ENCODE measurements at regions not wholly inside any gene's neighbourhood (a gene's known extent, or its start where the extent isn't known, plus 50 kb on each side); places are given as distances from the start of the nearest gene placed in this dataset.

GRCh38 chr16:85481738-85482137 is 131.4 kb upstream of the GSE1 start:
- Histone ChIP-seq H3K4me3 (ENCODE audit: low read depth in 1 of 5, low read length in 5 of 5) (no peak overlapping the region), H3K36me3 (ENCODE audit: control insufficient read depth in 5 of 5, insufficient read depth in 5 of 5, low read length in 5 of 5) (peaks cover 0 to 6% (median 0%) of the 10 kb centered on the region in 5 donors), H3K27ac (ENCODE audit: low read depth, low read length) (no peak overlapping the region), H3K9ac (ENCODE audit: low read length in 5 of 5) (no peak overlapping the region), H3K27me3 (ENCODE audit: control insufficient read depth in 5 of 5, insufficient read depth in 4 of 5, low read length in 5 of 5) (no peaks in the 10 kb centered on the region), H3K9me3 (ENCODE audit: control insufficient read depth in 5 of 5, low read length in 5 of 5) (no peaks in the 10 kb centered on the region), H3K4me1 (ENCODE audit: control insufficient read depth in 5 of 5, insufficient read depth in 5 of 5, low read length in 5 of 5) (peaks cover 2 to 16% (median 11%) of the 10 kb centered on the region in 5 donors)

DNA sequence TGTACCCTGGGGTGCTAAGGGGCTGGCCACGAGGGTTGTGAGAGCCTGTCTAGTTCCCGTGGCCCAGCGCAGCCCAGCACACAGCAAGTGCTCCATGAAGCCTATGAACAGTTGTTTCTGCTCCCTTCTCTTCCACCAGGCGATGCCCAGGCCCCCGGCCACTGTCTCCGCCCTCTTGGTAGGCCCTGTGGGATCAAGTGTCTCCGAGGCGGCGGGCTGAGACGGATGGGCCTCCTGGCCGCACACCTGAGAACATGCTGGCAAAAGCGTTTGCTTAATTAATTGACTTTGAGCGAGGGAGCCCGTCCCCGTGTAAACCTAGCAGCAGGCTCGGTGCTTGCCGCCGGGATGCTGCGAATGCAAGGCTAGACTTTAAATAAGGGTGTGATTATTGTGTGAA is 129.7 kb upstream of the GSE1 start:
- H3K27ac ChIP-seq (ENCODE audit: low read depth, low read length), result no peak overlapping the region
- no peaks in the 10 kb centered on the region for H3K27me3 ChIP-seq (ENCODE audit: control insufficient read depth in 5 of 5, insufficient read depth in 4 of 5, low read length in 5 of 5)
- H3K4me3 ChIP-seq (ENCODE audit: low read depth in 1 of 5, low read length in 5 of 5), result no peak overlapping the region
- no peak overlapping the region for H3K9ac ChIP-seq (ENCODE audit: low read length in 5 of 5)
- H3K9me3 ChIP-seq (ENCODE audit: control insufficient read depth in 5 of 5, low read length in 5 of 5), result no peaks in the 10 kb centered on the region
- peaks cover 0 to 6% (median 0%) of the 10 kb centered on the region in 5 donors for H3K36me3 ChIP-seq (ENCODE audit: control insufficient read depth in 5 of 5, insufficient read depth in 5 of 5, low read length in 5 of 5)
- peaks cover 2 to 16% (median 16%) of the 10 kb centered on the region in 5 donors for H3K4me1 ChIP-seq (ENCODE audit: control insufficient read depth in 5 of 5, insufficient read depth in 5 of 5, low read length in 5 of 5)

- Histone ChIP-seq H3K4me3 (ENCODE audit: low read depth in 1 of 5, low read length in 5 of 5) (no peak overlapping the region), H3K27ac (ENCODE audit: low read depth, low read length) (no peak overlapping the region), H3K4me1 (ENCODE audit: control insufficient read depth in 5 of 5, insufficient read depth in 5 of 5, low read length in 5 of 5) (peaks cover 2 to 16% (median 16%) of the 10 kb centered on the region in 5 donors), H3K9ac (ENCODE audit: low read length in 5 of 5) (no peak overlapping the region), H3K27me3 (ENCODE audit: control insufficient read depth in 5 of 5, insufficient read depth in 4 of 5, low read length in 5 of 5) (no peaks in the 10 kb centered on the region), H3K36me3 (ENCODE audit: control insufficient read depth in 5 of 5, insufficient read depth in 5 of 5, low read length in 5 of 5) (peaks cover 0 to 6% (median 0%) of the 10 kb centered on the region in 5 donors), H3K9me3 (ENCODE audit: control insufficient read depth in 5 of 5, low read length in 5 of 5) (no peaks in the 10 kb centered on the region)
These were observed 128.5 kb upstream of the GSE1 start for GRCh38 chr16:85484347-85485300.

DNA sequence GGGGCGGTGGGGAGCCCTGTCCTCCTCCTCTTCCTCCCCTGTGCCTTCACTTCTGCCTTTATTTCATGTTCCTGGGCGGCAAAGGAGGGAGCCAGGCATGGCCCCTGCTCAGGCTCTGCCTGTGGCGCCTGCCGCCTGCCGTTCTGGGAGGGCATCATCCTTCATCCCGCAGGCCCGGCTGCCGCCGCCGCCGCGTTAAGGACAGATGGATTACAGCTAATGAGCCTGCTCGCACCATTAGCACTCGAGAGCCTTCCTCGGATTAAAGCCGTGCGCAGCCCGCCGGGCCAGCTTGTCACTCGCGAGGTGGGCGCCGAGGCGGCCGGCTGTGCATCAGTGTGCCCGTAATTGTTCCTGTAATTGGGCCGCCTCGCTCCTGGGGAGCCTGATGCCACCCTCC is 127.7 kb upstream of the GSE1 start:
- peaks cover 0 to 6% (median 0%) of the 10 kb centered on the region in 5 donors for H3K36me3 ChIP-seq (ENCODE audit: control insufficient read depth in 5 of 5, insufficient read depth in 5 of 5, low read length in 5 of 5)
- H3K27me3 ChIP-seq (ENCODE audit: control insufficient read depth in 5 of 5, insufficient read depth in 4 of 5, low read length in 5 of 5), result no peaks in the 10 kb centered on the region
- H3K4me1 ChIP-seq (ENCODE audit: control insufficient read depth in 5 of 5, insufficient read depth in 5 of 5, low read length in 5 of 5), result peaks cover 2 to 16% (median 14%) of the 10 kb centered on the region in 5 donors
- H3K9me3 ChIP-seq (ENCODE audit: control insufficient read depth in 5 of 5, low read length in 5 of 5), result no peaks in the 10 kb centered on the region
- no peak overlapping the region for H3K9ac ChIP-seq (ENCODE audit: low read length in 5 of 5)
- no peak overlapping the region for H3K4me3 ChIP-seq (ENCODE audit: low read depth in 1 of 5, low read length in 5 of 5)
- no peak overlapping the region for H3K27ac ChIP-seq (ENCODE audit: low read depth, low read length)

GRCh38 chr16:85486256-85486915 is 126.7 kb upstream of the GSE1 start:
- H3K27me3 ChIP-seq (ENCODE audit: control insufficient read depth in 5 of 5, insufficient read depth in 4 of 5, low read length in 5 of 5), result no peaks in the 10 kb centered on the region
- peaks cover 0 to 6% (median 0%) of the 10 kb centered on the region in 5 donors for H3K36me3 ChIP-seq (ENCODE audit: control insufficient read depth in 5 of 5, insufficient read depth in 5 of 5, low read length in 5 of 5)
- H3K4me3 ChIP-seq (ENCODE audit: low read depth in 1 of 5, low read length in 5 of 5), result no peak overlapping the region
- H3K4me1 ChIP-seq (ENCODE audit: control insufficient read depth in 5 of 5, insufficient read depth in 5 of 5, low read length in 5 of 5), result peaks cover 0 to 16% (median 8%) of the 10 kb centered on the region in 5 donors
- H3K9me3 ChIP-seq (ENCODE audit: control insufficient read depth in 5 of 5, low read length in 5 of 5), result no peaks in the 10 kb centered on the region
- H3K27ac ChIP-seq (ENCODE audit: low read depth, low read length), result no peak overlapping the region
- no peak overlapping the region for H3K9ac ChIP-seq (ENCODE audit: low read length in 5 of 5)

DNA sequence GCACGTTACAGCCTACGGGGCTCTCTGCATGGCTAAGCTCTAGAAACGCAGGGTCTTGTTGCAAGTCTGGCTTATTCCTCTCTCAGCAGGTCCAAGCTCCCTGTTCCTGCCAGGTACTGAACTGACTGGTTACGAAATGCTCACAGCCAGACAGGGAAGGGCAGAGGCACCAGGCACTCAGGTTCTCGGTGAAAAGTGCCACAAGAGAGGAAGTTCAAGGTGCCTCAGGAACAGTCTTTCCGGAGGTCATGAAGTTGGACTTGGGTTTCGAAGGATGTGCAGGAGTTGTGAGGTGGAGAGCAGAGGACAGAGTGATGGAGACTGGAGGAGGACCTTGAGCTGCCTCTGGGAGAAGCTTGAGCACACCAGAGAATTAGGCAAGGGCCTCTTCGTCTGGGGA is 124.7 kb upstream of the GSE1 start:
- no peaks in the 10 kb centered on the region for H3K27me3 ChIP-seq (ENCODE audit: control insufficient read depth in 5 of 5, insufficient read depth in 4 of 5, low read length in 5 of 5)
- no peaks in the 10 kb centered on the region for H3K9me3 ChIP-seq (ENCODE audit: control insufficient read depth in 5 of 5, low read length in 5 of 5)
- peaks cover 0 to 6% (median 0%) of the 10 kb centered on the region in 5 donors for H3K36me3 ChIP-seq (ENCODE audit: control insufficient read depth in 5 of 5, insufficient read depth in 5 of 5, low read length in 5 of 5)
- H3K27ac ChIP-seq (ENCODE audit: low read depth, low read length), result no peak overlapping the region
- no peak overlapping the region for H3K9ac ChIP-seq (ENCODE audit: low read length in 5 of 5)
- H3K4me1 ChIP-seq (ENCODE audit: control insufficient read depth in 5 of 5, insufficient read depth in 5 of 5, low read length in 5 of 5), result peaks cover 7 to 32% (median 21%) of the 10 kb centered on the region in 5 donors
- H3K4me3 ChIP-seq (ENCODE audit: low read depth in 1 of 5, low read length in 5 of 5), result no peak overlapping the region

- peaks cover 0 to 4% (median 0%) of the 10 kb centered on the region in 5 donors for H3K36me3 ChIP-seq (ENCODE audit: control insufficient read depth in 5 of 5, insufficient read depth in 5 of 5, low read length in 5 of 5)
- H3K9ac ChIP-seq (ENCODE audit: low read length in 5 of 5), result no peak overlapping the region
- H3K27ac ChIP-seq (ENCODE audit: low read depth, low read length), result no peak overlapping the region
- H3K9me3 ChIP-seq (ENCODE audit: control insufficient read depth in 5 of 5, low read length in 5 of 5), result no peaks in the 10 kb centered on the region
- H3K4me3 ChIP-seq (ENCODE audit: low read depth in 1 of 5, low read length in 5 of 5), result no peak overlapping the region
- no peaks in the 10 kb centered on the region for H3K27me3 ChIP-seq (ENCODE audit: control insufficient read depth in 5 of 5, insufficient read depth in 4 of 5, low read length in 5 of 5)
- peaks cover 7 to 32% (median 21%) of the 10 kb centered on the region in 5 donors for H3K4me1 ChIP-seq (ENCODE audit: control insufficient read depth in 5 of 5, insufficient read depth in 5 of 5, low read length in 5 of 5)
These were observed 122.6 kb upstream of the GSE1 start for GRCh38 chr16:85490407-85491057.

- peaks cover 7 to 32% (median 21%) of the 10 kb centered on the region in 5 donors for H3K4me1 ChIP-seq (ENCODE audit: control insufficient read depth in 5 of 5, insufficient read depth in 5 of 5, low read length in 5 of 5)
- H3K4me3 ChIP-seq (ENCODE audit: low read depth in 1 of 5, low read length in 5 of 5), result no peak overlapping the region
- H3K9ac ChIP-seq (ENCODE audit: low read length in 5 of 5), result peak overlapping the region in 1 of 5 donors; percentile 36
- H3K27me3 ChIP-seq (ENCODE audit: control insufficient read depth in 5 of 5, insufficient read depth in 4 of 5, low read length in 5 of 5), result no peaks in the 10 kb centered on the region
- no peaks in the 10 kb centered on the region for H3K9me3 ChIP-seq (ENCODE audit: control insufficient read depth in 5 of 5, low read length in 5 of 5)
- peaks cover 0 to under 1% (median 0%) of the 10 kb centered on the region in 5 donors for H3K36me3 ChIP-seq (ENCODE audit: control insufficient read depth in 5 of 5, insufficient read depth in 5 of 5, low read length in 5 of 5)
- H3K27ac ChIP-seq (ENCODE audit: low read depth, low read length), result no peak overlapping the region
These were observed 121.9 kb upstream of the GSE1 start for GRCh38 chr16:85491058-85491771.

GRCh38 chr16:85491798-85492294 is 121.3 kb upstream of the GSE1 start:
- H3K27ac ChIP-seq (ENCODE audit: low read depth, low read length), result no peak overlapping the region

More at GRCh38 chr16:85491798-85492294, 121.3 kb upstream of the GSE1 start:
- H3K9me3 ChIP-seq (ENCODE audit: control insufficient read depth in 5 of 5, low read length in 5 of 5), result no peaks in the 10 kb centered on the region
- no peaks in the 10 kb centered on the region for H3K36me3 ChIP-seq (ENCODE audit: control insufficient read depth in 5 of 5, insufficient read depth in 5 of 5, low read length in 5 of 5)
- peak overlapping the region in 1 of 5 donors; percentile 36 for H3K9ac ChIP-seq (ENCODE audit: low read length in 5 of 5)
- peaks cover 7 to 32% (median 21%) of the 10 kb centered on the region in 5 donors for H3K4me1 ChIP-seq (ENCODE audit: control insufficient read depth in 5 of 5, insufficient read depth in 5 of 5, low read length in 5 of 5)
- H3K27me3 ChIP-seq (ENCODE audit: control insufficient read depth in 5 of 5, insufficient read depth in 4 of 5, low read length in 5 of 5), result no peaks in the 10 kb centered on the region
- H3K4me3 ChIP-seq (ENCODE audit: low read depth in 1 of 5, low read length in 5 of 5), result no peak overlapping the region

Measured in subcutaneous abdominal adipose tissue (tissue), 5 donors.